Uterus (tissue), 2 donors: ENCODE measurements at regions not wholly inside any gene's neighbourhood (a gene's known extent, or its start where the extent isn't known, plus 50 kb on each side); places are given as distances from the start of the nearest gene placed in this dataset.

Experiments used
- CTCF ChIP-seq, 4 experiments: fragments of 200-600 bp in 2 of 4; fragments of 450-650 bp in 2 of 4; sonication (generic) in 2 of 4; IDR thresholded peaks; one replicate each; pipeline ENCODE4 v1.5.1; 2016 to 2019; ENCODE audit warnings: antibody characterized with exemption in 4 of 4, mild to moderate bottlenecking in 2 of 4, moderate library complexity in 1 of 4
- POLR2A ChIP-seq, 2 donors: fragments of 450-650 bp; IDR thresholded peaks; one replicate each; pipeline ENCODE4 v1.6.1; 2016; ENCODE audit warnings: antibody characterized with exemption in 2 of 2, mild to moderate bottlenecking in 1 of 2, moderate library complexity in 1 of 2

- no peak for TF ChIP-seq CTCF (IDR thresholded peaks at IDR 0.05)
- TF ChIP-seq POLR2A (IDR thresholded peaks at IDR 0.05): no peak
Measured at GRCh38 chr10:88058750-88059149, 195.3 kb downstream of the PTEN start.
